Gastrocnemius medialis (tissue), 4 donors: ENCODE measurements at regions not wholly inside any gene's neighbourhood (a gene's known extent, or its start where the extent isn't known, plus 50 kb on each side); places are given as distances from the start of the nearest gene placed in this dataset.

Source experiments
- POLR2A ChIP-seq, 2 donors: fragments of 450-650 bp; IDR thresholded peaks; one replicate each; pipeline ENCODE4 v1.6.1; 2017; ENCODE audit warnings: antibody characterized with exemption in 2 of 2, mild to moderate bottlenecking in 2 of 2, moderate library complexity in 2 of 2
- TF ChIP-seq, protein P1 (sequence below), 5 experiments: fragments of 450-650 bp in 3 of 5; fragments of 200-600 bp in 2 of 5; sonication (generic) in 2 of 5; IDR thresholded peaks in 4 of 5; conservative IDR thresholded peaks in 1 of 5; 1 replicate in 4 of 5; 2 replicates in 1 of 5; pipeline ENCODE4 v1.5.1; 2016 to 2019; ENCODE audit warnings: antibody characterized with exemption in 5 of 5, mild to moderate bottlenecking in 3 of 5, moderate library complexity in 3 of 5

DNA sequence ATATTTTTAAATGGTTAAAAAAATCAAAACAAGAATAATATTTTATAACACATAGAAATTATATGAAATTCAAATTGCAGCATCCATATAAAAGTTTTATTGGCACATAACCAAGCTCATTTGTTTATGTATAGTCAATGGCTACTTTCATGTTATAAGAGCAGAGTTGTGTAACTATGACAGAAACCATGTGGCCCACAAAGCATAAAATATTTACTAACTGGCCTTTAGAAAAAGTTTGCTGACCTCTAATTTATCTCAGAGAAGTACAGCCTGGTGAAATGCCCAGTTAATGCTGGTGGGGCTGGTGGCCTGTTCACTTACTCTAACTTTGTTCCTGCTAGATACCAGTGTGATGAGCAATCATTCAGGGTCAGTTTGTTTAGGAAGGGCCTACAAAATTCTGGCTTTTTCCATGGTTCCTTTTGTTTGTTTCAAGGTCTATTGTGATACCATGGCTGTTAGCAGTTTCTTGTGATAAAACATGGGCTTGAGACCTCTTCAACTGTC lies 104.6 kb downstream of the PPP1R2C start:
- TF ChIP-seq, protein P1, sequence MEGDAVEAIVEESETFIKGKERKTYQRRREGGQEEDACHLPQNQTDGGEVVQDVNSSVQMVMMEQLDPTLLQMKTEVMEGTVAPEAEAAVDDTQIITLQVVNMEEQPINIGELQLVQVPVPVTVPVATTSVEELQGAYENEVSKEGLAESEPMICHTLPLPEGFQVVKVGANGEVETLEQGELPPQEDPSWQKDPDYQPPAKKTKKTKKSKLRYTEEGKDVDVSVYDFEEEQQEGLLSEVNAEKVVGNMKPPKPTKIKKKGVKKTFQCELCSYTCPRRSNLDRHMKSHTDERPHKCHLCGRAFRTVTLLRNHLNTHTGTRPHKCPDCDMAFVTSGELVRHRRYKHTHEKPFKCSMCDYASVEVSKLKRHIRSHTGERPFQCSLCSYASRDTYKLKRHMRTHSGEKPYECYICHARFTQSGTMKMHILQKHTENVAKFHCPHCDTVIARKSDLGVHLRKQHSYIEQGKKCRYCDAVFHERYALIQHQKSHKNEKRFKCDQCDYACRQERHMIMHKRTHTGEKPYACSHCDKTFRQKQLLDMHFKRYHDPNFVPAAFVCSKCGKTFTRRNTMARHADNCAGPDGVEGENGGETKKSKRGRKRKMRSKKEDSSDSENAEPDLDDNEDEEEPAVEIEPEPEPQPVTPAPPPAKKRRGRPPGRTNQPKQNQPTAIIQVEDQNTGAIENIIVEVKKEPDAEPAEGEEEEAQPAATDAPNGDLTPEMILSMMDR (IDR thresholded peaks at IDR 0.05 in 4 of 5, conservative IDR thresholded peaks at IDR 0.05 in 1 of 5): no peak
- TF ChIP-seq POLR2A (IDR thresholded peaks at IDR 0.05): no peak
